ENCODE measurements at regions not wholly inside any gene's neighbourhood (a gene's known extent, or its start where the extent isn't known, plus 50 kb on each side); places are given as distances from the start of the nearest gene placed in this dataset.

- no peak for DNase-seq
Observed at GRCh38 chr13:31930490-31930889, 101.1 kb upstream of the FRY start.

GRCh38 chr13:31930901-31931522, 100.6 kb upstream of the FRY start:
- no peak for DNase-seq

- DNase-seq, result no peak
Observed at GRCh38 chr13:31937436-31937835, 94.1 kb upstream of the FRY start.

GRCh38 chr13:31940076-31940475, 91.5 kb upstream of the FRY start:
- no peak for DNase-seq

GRCh38 chr13:31943591-31943990, 88.0 kb upstream of the FRY start:
- no peak for DNase-seq

GRCh38 chr13:31944262-31945160, 87.1 kb upstream of the FRY start:
- no peak for DNase-seq

- no peak for DNase-seq
Observed at GRCh38 chr13:31945202-31945961, 86.2 kb upstream of the FRY start.

- DNase-seq, result no peak
Observed at GRCh38 chr13:31946091-31946770, 85.3 kb upstream of the FRY start.

GRCh38 chr13:31947105-31947504, 84.5 kb upstream of the FRY start:
- no peak for DNase-seq

GRCh38 chr13:31947506-31947905, 84.1 kb upstream of the FRY start:
- no peak for DNase-seq

GRCh38 chr13:31949486-31949885, 82.1 kb upstream of the FRY start:
- DNase-seq, result no peak

GRCh38 chr13:31950111-31950815, 81.3 kb upstream of the FRY start:
- no peak for DNase-seq

- DNase-seq, result no peak
Observed at GRCh38 chr13:31951215-31951678, 80.3 kb upstream of the FRY start.

- DNase-seq, result no peak
Observed at GRCh38 chr13:31952641-31953380, 78.8 kb upstream of the FRY start.

GRCh38 chr13:31955101-31955500, 76.5 kb upstream of the FRY start:
- no peak for DNase-seq

- no peak for DNase-seq
Observed at GRCh38 chr13:31955741-31956140, 75.8 kb upstream of the FRY start.

- no peak for DNase-seq
Observed at GRCh38 chr13:31956980-31957644, 74.5 kb upstream of the FRY start.

GRCh38 chr13:31957772-31958171, 73.8 kb upstream of the FRY start:
- DNase-seq, result no peak

GRCh38 chr13:31962731-31963370, 68.7 kb upstream of the FRY start:
- DNase-seq, result no peak

GRCh38 chr13:31963631-31964030, 67.9 kb upstream of the FRY start:
- DNase-seq, result no peak
